ENCODE measurements at regions not wholly inside any gene's neighbourhood (a gene's known extent, or its start where the extent isn't known, plus 50 kb on each side); places are given as distances from the start of the nearest gene placed in this dataset.

DNA sequence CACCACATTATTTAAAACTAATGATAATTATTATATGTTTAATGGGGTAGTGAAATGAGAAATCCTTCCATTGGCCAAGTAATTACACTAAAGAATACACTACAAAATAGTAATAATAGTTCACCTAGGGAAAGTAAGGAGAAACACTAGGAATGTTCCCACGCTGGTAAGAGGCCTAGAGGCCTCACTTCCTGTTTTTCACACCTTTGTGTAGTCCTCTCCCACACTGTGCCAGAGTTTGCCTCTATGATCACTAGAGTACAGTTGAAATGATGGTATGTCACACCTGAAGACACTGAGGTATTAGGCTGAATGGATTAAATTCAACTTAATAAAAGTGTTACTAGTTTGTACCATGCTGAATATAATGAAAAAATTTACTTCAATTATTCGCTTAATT is 1348.0 kb upstream of the ATXN8OS start:
- H3K27me3 Mint-ChIP-seq (ENCODE audit: low read depth, poor library complexity) = no peaks in the 10 kb centered on the region
- no peak overlapping the region for H3K27ac Mint-ChIP-seq
- TF ChIP-seq, protein P1, sequence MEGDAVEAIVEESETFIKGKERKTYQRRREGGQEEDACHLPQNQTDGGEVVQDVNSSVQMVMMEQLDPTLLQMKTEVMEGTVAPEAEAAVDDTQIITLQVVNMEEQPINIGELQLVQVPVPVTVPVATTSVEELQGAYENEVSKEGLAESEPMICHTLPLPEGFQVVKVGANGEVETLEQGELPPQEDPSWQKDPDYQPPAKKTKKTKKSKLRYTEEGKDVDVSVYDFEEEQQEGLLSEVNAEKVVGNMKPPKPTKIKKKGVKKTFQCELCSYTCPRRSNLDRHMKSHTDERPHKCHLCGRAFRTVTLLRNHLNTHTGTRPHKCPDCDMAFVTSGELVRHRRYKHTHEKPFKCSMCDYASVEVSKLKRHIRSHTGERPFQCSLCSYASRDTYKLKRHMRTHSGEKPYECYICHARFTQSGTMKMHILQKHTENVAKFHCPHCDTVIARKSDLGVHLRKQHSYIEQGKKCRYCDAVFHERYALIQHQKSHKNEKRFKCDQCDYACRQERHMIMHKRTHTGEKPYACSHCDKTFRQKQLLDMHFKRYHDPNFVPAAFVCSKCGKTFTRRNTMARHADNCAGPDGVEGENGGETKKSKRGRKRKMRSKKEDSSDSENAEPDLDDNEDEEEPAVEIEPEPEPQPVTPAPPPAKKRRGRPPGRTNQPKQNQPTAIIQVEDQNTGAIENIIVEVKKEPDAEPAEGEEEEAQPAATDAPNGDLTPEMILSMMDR (IDR thresholded peaks at IDR 0.05) = no peak
- DNase-seq = no peak
- H3K36me3 Mint-ChIP-seq (ENCODE audit: low read depth) = no peaks in the 10 kb centered on the region
- no peaks in the 10 kb centered on the region for H3K9me3 Mint-ChIP-seq
- H3K4me3 Mint-ChIP-seq = no peak overlapping the region
- H3K4me1 Mint-ChIP-seq = no peaks in the 10 kb centered on the region

DNA sequence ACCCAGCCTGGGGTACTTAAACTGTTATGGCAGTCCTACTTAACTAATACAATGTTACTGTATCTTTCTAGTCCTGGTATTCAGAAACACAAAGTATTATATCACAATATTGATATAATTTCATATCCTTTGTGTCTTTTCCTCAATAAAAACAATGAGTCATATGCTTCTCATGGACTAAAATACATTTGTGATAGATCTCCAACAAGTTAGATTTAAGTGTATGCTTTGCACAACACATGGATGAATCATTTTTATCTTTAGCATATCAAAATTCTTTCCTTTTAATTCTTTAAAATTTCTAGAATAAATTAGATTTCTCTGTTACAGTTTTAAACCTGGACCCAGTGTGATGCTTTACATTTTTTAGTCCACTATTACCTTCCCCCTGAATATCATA is 1357.8 kb upstream of the ATXN8OS start:
- H3K36me3 Mint-ChIP-seq (ENCODE audit: low read depth) = no peaks in the 10 kb centered on the region
- no peaks in the 10 kb centered on the region for H3K27me3 Mint-ChIP-seq (ENCODE audit: low read depth, poor library complexity)
- TF ChIP-seq, protein P1 (IDR thresholded peaks at IDR 0.05) = no peak

DNA sequence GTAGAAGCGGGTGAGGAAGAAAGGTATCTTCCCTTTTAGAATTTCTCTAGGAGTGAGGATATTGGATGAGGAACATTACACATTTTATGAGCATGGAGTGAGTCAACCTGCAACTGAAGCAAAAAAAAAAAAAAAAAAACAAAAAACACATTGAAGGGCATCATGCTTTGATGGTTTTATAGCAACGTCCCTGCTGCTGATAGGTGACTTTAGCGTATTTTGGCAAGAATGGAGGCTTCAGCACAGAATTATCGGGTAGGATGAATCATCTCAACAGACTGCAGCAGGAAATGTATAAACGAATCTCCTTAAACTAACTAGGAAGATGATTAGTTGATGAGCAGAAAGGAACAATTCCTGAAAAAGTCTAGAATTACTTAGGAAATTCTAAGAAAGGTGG is 1359.6 kb upstream of the ATXN8OS start:
- no peaks in the 10 kb centered on the region for H3K9me3 Mint-ChIP-seq
- TF ChIP-seq, protein P1 (IDR thresholded peaks at IDR 0.05) = no peak
- H3K27ac Mint-ChIP-seq = no peak overlapping the region

More for the DNA sequence above, 1357.8 kb upstream of the ATXN8OS start:
- Mint-ChIP-seq H3K27ac (no peak overlapping the region), H3K4me1 (no peaks in the 10 kb centered on the region), H3K4me3 (no peak overlapping the region), H3K9me3 (no peaks in the 10 kb centered on the region)
- no peak for DNase-seq

DNA sequence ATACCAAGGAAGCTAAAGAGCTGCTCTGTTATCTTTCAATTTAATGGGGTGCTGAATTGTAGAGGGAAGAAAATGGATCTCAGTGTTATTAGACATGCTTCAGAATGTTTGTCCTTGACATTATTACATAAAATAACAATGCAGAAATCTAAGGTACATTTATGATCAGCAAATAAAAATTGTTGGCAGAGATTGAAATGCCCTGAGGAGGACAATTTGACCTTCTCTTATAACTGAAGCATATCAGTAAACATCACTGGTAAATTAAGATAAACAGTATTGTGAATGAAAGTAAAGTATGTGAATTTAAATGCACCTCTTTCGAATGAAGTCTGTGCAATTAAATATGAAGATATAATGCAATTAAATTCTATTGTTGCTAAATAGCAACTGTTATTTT is 1362.1 kb upstream of the ATXN8OS start:
- H3K4me3 Mint-ChIP-seq = no peak overlapping the region
- H3K36me3 Mint-ChIP-seq (ENCODE audit: low read depth) = no peaks in the 10 kb centered on the region
- H3K4me1 Mint-ChIP-seq = no peaks in the 10 kb centered on the region
- TF ChIP-seq, protein P1 (IDR thresholded peaks at IDR 0.05) = no peak
- no peaks in the 10 kb centered on the region for H3K27me3 Mint-ChIP-seq (ENCODE audit: low read depth, poor library complexity)
- H3K27ac Mint-ChIP-seq = no peak overlapping the region
- H3K9me3 Mint-ChIP-seq = no peaks in the 10 kb centered on the region
- DNase-seq = no peak

More for the DNA sequence above, 1359.6 kb upstream of the ATXN8OS start:
- Mint-ChIP-seq H3K27me3 (ENCODE audit: low read depth, poor library complexity) (no peaks in the 10 kb centered on the region), H3K4me3 (no peak overlapping the region), H3K4me1 (no peaks in the 10 kb centered on the region), H3K36me3 (ENCODE audit: low read depth) (no peaks in the 10 kb centered on the region)
- DNase-seq = no peak

DNA sequence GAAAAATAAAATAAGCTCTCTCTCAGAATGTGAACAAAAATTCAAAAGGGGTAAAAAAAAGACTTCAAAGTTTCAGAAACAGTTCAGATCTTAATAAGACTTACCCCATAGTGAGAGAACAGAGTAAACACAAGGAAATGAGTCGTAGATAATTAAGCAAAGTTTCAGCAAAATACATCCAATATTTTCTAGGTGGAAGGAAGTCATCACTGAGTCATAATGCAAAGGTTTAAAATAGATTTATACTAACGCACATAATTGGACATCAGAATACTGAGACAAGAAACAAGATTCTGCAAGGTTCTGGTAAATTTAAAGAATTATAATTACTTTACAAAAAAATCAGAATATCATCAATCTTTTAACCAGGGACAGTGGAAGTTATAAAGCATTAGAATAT is 1370.7 kb upstream of the ATXN8OS start:
- no peak for DNase-seq
- no peak overlapping the region for H3K4me3 Mint-ChIP-seq
- H3K4me1 Mint-ChIP-seq = no peaks in the 10 kb centered on the region
- H3K9me3 Mint-ChIP-seq = no peaks in the 10 kb centered on the region
- no peaks in the 10 kb centered on the region for H3K36me3 Mint-ChIP-seq (ENCODE audit: low read depth)
- H3K27me3 Mint-ChIP-seq (ENCODE audit: low read depth, poor library complexity) = no peaks in the 10 kb centered on the region
- H3K27ac Mint-ChIP-seq = no peak overlapping the region
- TF ChIP-seq, protein P1 (IDR thresholded peaks at IDR 0.05) = no peak

DNA sequence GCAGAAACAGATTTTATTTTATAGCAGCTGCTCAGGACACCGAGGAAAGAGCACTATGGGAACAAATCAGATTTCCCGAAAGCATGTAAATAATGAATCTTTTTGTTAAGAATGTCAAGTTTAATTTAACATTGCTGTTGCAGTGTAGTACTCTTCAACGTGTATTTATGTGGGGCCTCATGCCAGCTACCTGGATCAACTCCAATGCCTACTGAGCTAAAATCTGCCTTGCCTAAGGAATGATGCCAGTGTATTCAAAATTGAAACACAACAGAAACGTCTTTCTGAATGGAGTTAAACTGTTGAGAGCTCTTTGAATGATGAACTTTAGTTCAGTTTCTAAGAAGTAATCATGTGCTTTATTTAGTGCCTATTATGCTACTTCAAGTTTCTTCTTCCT is 1379.8 kb upstream of the ATXN8OS start:
- Mint-ChIP-seq H3K4me3 (no peak overlapping the region), H3K4me1 (no peaks in the 10 kb centered on the region), H3K36me3 (ENCODE audit: low read depth) (no peaks in the 10 kb centered on the region), H3K27me3 (ENCODE audit: low read depth, poor library complexity) (no peaks in the 10 kb centered on the region), H3K27ac (no peak overlapping the region), H3K9me3 (no peaks in the 10 kb centered on the region)
- TF ChIP-seq, protein P1 (IDR thresholded peaks at IDR 0.05) = no peak
- no peak for DNase-seq

All from nephron progenitor cell (in vitro differentiated cells).